AG09309 (cell line): ENCODE measurements at regions not wholly inside any gene's neighbourhood (a gene's known extent, or its start where the extent isn't known, plus 50 kb on each side); places are given as distances from the start of the nearest gene placed in this dataset.

Experiments
- DNase-seq: peaks from one replicate; pipeline ENCODE4 v3.0.0-alpha.2; 2010; ENCODE audit warnings: low read depth
- H3K4me3 ChIP-seq: 2 replicates; pipeline ENCODE4 v1.5.1; 2011; ENCODE audit warnings: mild to moderate bottlenecking, low read depth, low read length, moderate library complexity; ENCODE audit not compliant: control insufficient read depth
- TF ChIP-seq, protein P1 (sequence below): IDR thresholded peaks from 2 replicates; pipeline ENCODE4 v1.5.1; 2011; ENCODE audit warnings: mild to moderate bottlenecking, low read depth, low read length, inconsistent platforms; ENCODE audit not compliant: insufficient read depth, control insufficient read depth; ENCODE audit errors: missing control alignments

- no peak overlapping the region for H3K4me3 ChIP-seq
- TF ChIP-seq, protein P1, sequence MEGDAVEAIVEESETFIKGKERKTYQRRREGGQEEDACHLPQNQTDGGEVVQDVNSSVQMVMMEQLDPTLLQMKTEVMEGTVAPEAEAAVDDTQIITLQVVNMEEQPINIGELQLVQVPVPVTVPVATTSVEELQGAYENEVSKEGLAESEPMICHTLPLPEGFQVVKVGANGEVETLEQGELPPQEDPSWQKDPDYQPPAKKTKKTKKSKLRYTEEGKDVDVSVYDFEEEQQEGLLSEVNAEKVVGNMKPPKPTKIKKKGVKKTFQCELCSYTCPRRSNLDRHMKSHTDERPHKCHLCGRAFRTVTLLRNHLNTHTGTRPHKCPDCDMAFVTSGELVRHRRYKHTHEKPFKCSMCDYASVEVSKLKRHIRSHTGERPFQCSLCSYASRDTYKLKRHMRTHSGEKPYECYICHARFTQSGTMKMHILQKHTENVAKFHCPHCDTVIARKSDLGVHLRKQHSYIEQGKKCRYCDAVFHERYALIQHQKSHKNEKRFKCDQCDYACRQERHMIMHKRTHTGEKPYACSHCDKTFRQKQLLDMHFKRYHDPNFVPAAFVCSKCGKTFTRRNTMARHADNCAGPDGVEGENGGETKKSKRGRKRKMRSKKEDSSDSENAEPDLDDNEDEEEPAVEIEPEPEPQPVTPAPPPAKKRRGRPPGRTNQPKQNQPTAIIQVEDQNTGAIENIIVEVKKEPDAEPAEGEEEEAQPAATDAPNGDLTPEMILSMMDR: no peak
- no peak for DNase-seq
Measured at GRCh38 chr18:55706898-55707297, 118.9 kb upstream of the TCF4 start.

GRCh38 chr18:55699233-55699765 is 111.3 kb upstream of the TCF4 start:
- TF ChIP-seq, protein P1: no peak
- no peak for DNase-seq
- no peak overlapping the region for H3K4me3 ChIP-seq

- no peak overlapping the region for H3K4me3 ChIP-seq
- TF ChIP-seq, protein P1: no peak
- no peak for DNase-seq
Measured at GRCh38 chr18:55696811-55697210, 108.8 kb upstream of the TCF4 start.

DNA sequence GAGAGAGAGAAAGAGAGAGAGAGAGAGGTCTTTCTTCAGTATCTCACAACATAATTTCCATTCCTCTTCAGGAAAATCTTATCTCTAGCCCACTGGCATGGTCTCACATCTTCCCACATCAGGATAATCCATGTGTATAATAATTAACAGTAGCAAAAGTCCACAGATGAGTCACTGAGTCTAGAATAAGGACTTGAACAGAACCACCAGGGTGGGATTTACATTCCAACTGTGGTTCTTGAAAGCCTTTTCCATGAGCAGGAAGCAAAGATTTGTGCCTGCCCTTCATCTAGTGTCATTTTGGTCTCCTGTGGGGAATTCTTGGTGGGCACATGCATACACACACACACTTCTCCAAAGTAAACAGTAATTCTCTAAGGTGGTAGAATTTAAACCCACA is 107.1 kb upstream of the TCF4 start:
- no peak for DNase-seq
- TF ChIP-seq, protein P1: no peak

GRCh38 chr18:55694291-55694690 is 106.3 kb upstream of the TCF4 start:
- TF ChIP-seq, protein P1: no peak
- no peak overlapping the region for H3K4me3 ChIP-seq
- peak; percentile 11 for DNase-seq

More for the DNA sequence above, 107.1 kb upstream of the TCF4 start:
- no peak overlapping the region for H3K4me3 ChIP-seq

DNA sequence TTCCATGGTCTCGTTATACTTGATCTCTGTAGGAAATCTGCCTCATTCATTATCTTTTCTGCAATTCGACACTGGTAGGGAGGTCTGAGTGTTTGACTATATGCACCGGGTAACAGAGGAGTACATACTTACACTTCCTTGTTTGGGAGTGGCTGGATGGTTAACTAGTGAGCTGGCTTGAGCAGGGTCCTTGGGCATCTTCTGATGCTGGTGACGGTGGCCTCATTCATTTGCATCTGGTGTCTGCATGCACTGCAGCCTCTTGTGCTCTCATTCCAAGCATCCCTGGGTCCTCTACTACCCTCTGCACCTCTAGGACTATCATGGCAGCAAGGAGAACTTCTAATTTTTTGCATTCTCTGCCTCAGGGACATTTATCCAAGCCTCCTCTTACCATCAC is 100.0 kb upstream of the TCF4 start:
- DNase-seq: no peak
- no peak overlapping the region for H3K4me3 ChIP-seq
- TF ChIP-seq, protein P1: no peak

DNA sequence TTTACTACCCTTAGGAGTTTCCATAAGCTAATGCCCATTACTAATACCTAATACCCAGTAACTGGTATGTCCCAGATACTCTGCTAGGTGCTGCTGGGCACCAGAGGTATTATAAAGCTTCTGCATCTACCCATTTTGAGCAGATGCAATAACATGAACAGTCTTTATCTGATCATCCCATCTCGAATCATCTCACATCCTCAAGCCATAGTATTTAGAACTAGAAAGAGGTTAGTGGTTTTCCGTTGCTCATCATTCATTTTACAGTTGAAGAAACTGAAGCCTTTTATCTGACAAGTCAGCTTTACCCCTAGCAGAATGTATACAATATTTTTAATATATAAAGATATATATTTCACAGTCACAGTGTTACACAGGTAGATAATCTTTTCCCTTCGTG is 99.1 kb upstream of the TCF4 start:
- no peak for DNase-seq
- TF ChIP-seq, protein P1: no peak
- no peak overlapping the region for H3K4me3 ChIP-seq
